Right lobe of liver (tissue), 6 donors: ENCODE measurements at regions not wholly inside any gene's neighbourhood (a gene's known extent, or its start where the extent isn't known, plus 50 kb on each side); places are given as distances from the start of the nearest gene placed in this dataset.

Experiments used
- ATAC-seq, 4 donors: fragments of 200-7000 bp; cut with Tn5 transposase; one replicate each; pipeline ENCODE4 v1.9.1; 2020; ENCODE audit warnings: mild to moderate bottlenecking in 4 of 4, moderate library complexity in 4 of 4
- DNase-seq, 3 donors: peaks; one replicate each; pipeline ENCODE4 v3.0.0-alpha.2; 2020
- H3K27ac ChIP-seq, 3 donors: fragments of 200-600 bp; one replicate each; pipeline ENCODE4 v1.8.0; 2022
- H3K27me3 ChIP-seq, 2 donors: fragments of 200-600 bp; one replicate each; pipeline ENCODE4 v1.8.0; 2022
- H3K36me3 ChIP-seq, 4 donors: fragments of 200-600 bp; sonication (generic) in 1 of 4; one replicate each; pipeline versions ENCODE4 v1.5.1 to v1.8.0; 2017 to 2022; ENCODE audit warnings: control low read depth in 1 of 4
- H3K4me1 ChIP-seq, 4 donors: fragments of 200-600 bp; sonication (generic) in 1 of 4; one replicate each; pipeline versions ENCODE4 v1.5.1 to v1.8.0; 2017 to 2022; ENCODE audit warnings: control low read depth in 1 of 4
- H3K4me3 ChIP-seq, 3 donors: fragments of 200-600 bp; one replicate each; pipeline ENCODE4 v1.8.0; 2022
- H3K9me3 ChIP-seq, 4 donors: fragments of 200-600 bp; sonication (generic) in 1 of 4; one replicate each; pipeline versions ENCODE4 v1.5.1 to v1.8.0; 2017 to 2022; ENCODE audit warnings: control low read depth in 1 of 4
- POLR2A ChIP-seq: fragments of 450-650 bp; IDR thresholded peaks from one replicate; pipeline ENCODE4 v1.6.1; 2017; ENCODE audit warnings: antibody characterized with exemption, mild to moderate bottlenecking
- WGBS: methylation state at CpG from one replicate; pipeline ENCODE4 v1.1.6; 2018; ENCODE audit warnings: low coverage, low lambda C conversion rate; ENCODE audit not compliant: insufficient coverage; ENCODE audit errors: missing lambda C conversion rate; 5-methylcytosine and 5-hydroxymethylcytosine counted together
- intact Hi-C, 2 donors: fragments of 100-400 bp; cut with DNase I; formaldehyde crosslinking; loops; one replicate each; pipeline versions ENCODE4 v1.11.2 to v1.14.1; 2022
- TF ChIP-seq, protein P1 (sequence below), 4 donors: fragments of 200-600 bp in 3 of 4; fragments of 450-650 bp in 1 of 4; IDR thresholded peaks; one replicate each; pipeline versions ENCODE4 v1.5.1 to v1.8.0; 2016 to 2022; ENCODE audit warnings: antibody characterized with exemption in 4 of 4, mild to moderate bottlenecking in 2 of 4
- donor health status: DM: no; HTN: yes; CAD: no.
- donor health status: DM: no; HTN: no; CAD: no.
- donor health status: DM: no; HTN: no; CAD: no.
- donor health status: DM: no; HTN: yes; CAD: no.
- donor health status: DM: no; HTN: yes; CAD: no.

DNA sequence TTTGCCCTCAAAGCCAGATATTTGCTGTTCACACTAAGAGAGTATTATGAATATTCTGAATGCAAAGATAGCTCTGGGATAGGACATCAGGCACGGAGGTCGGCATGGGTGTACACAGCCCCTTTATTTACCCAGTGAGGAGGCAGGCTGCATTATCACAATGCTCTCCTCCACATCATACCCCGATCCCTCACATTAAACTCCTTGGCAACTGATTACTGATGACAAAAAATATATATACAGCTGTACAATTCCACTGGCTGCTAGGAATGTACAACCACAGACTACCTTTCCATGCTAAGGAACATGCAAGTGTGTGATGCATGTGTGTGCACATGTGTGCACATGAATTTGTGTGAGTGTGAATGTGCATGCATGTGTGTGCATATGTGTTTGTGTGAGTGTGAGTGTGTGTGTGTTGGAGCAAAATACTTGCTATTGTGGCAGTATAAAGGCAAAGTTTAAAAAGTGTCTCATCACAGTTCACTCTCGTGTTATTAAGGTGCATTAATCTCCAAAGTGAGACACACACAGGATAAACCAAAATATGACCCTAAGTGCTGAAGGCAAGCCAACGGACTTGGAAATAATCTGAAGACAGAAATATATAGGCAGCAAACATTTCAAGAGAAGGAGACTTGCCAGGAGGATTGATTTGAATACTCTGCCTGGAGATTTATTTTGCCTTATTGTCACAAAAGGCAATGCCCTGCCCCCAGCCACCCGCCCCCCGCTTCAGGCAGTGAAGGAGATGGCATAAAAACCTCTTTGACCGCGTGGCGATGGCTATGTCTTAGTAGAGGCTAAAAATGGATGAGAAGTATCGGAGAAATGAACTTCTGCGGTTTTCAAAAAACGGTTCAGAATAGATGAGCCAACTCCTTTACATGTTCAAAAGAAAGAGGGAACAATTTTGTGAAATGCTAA, 274.8 kb downstream of the TSHZ3 start:
- 40% methylated on average over 13 of the region's 13 CpGs for WGBS
- TF ChIP-seq POLR2A = no peak
- TF ChIP-seq, protein P1, sequence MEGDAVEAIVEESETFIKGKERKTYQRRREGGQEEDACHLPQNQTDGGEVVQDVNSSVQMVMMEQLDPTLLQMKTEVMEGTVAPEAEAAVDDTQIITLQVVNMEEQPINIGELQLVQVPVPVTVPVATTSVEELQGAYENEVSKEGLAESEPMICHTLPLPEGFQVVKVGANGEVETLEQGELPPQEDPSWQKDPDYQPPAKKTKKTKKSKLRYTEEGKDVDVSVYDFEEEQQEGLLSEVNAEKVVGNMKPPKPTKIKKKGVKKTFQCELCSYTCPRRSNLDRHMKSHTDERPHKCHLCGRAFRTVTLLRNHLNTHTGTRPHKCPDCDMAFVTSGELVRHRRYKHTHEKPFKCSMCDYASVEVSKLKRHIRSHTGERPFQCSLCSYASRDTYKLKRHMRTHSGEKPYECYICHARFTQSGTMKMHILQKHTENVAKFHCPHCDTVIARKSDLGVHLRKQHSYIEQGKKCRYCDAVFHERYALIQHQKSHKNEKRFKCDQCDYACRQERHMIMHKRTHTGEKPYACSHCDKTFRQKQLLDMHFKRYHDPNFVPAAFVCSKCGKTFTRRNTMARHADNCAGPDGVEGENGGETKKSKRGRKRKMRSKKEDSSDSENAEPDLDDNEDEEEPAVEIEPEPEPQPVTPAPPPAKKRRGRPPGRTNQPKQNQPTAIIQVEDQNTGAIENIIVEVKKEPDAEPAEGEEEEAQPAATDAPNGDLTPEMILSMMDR (IDR thresholded peaks at IDR 0.05) = no peak

DNA sequence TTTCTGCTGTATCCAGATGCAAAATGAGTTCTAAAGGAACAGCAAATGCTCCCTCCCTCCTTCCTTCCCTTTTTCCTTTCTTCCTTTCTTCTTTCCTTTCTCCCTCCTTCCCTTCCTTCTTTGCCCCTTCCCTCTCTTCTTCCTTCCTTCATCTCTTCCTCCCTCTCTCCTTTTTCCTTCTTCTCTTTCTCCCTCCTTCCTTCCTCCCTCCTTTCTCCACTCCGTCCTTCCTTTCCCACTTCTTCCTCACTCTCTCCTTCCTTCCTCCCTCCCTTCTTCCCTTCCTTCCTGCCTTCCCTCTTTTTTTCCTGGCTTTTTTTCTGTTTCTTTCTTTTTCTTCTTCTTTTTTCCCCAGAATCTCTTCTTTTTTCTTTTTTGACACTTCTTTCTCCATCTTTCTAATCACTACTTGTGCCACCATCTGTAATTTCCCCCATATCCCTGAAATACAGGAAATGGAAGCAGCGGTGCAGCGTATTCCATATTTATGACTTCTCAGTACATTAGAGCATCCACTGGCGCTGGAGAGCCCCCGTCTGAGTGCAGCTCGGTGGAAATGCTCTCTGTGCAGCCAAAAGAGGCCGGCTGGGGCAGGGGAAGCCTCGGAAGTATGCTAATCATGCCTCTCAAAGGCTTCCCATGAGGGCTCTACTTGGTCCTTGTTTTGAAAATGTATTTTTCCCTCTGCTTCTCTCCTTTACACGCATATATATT, 275.6 kb downstream of the TSHZ3 start:
- Histone ChIP-seq H3K4me1 (no peaks in the 10 kb centered on the region), H3K27ac (no peak overlapping the region), H3K9me3 (no peaks in the 10 kb centered on the region), H3K36me3 (no peaks in the 10 kb centered on the region), H3K4me3 (no peak overlapping the region), H3K27me3 (peaks cover 0 to 4% of the 10 kb centered on the region in 2 donors)
- ATAC-seq (no peak), DNase-seq (no peak)
- intact Hi-C loops = no loop called here
- WGBS = 15% methylated on average over 9 of the region's 9 CpGs
- no peak for TF ChIP-seq POLR2A
- TF ChIP-seq, protein P1 (IDR thresholded peaks at IDR 0.05) = no peak

More for the DNA sequence above, 274.8 kb downstream of the TSHZ3 start:
- H3K4me3 ChIP-seq = no peak overlapping the region
- ATAC-seq (no peak), DNase-seq (no peak)
- H3K27me3 ChIP-seq = peaks cover 0 to 4% of the 10 kb centered on the region in 2 donors
- intact Hi-C loops = no loop called here
- H3K27ac ChIP-seq = no peak overlapping the region
- no peaks in the 10 kb centered on the region for H3K36me3 ChIP-seq
- no peaks in the 10 kb centered on the region for H3K9me3 ChIP-seq
- no peaks in the 10 kb centered on the region for H3K4me1 ChIP-seq

DNA sequence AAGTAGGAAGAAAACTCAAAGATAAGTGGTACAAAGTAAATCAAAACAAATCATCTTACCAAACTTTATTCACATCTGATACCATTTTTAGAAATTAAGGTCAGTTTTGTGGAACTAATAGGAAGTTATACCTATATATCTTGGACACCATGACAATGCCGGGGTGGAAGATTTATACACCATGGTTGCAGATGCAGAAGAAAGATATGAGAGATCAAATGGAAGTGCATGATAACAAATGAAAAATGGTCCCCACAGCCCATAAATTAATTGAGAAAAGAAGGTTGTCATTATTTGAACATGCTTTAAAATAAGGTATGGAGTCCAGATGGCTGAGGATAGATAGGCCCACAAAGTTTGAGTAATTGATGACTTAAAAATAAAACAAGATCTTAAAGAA, 276.8 kb downstream of the TSHZ3 start:
- ATAC-seq (no peak), DNase-seq (no peak)
- no peaks in the 10 kb centered on the region for H3K4me1 ChIP-seq
- H3K4me3 ChIP-seq = no peak overlapping the region
- H3K27ac ChIP-seq = no peak overlapping the region
- H3K36me3 ChIP-seq = no peaks in the 10 kb centered on the region
- H3K9me3 ChIP-seq = no peaks in the 10 kb centered on the region
- 59% methylated on average over 1 of the region's 1 CpG for WGBS
- TF ChIP-seq, protein P1 (IDR thresholded peaks at IDR 0.05) = no peak
- TF ChIP-seq POLR2A = no peak
- intact Hi-C loops = no loop called here
- H3K27me3 ChIP-seq = peaks cover 0 to 4% of the 10 kb centered on the region in 2 donors

DNA sequence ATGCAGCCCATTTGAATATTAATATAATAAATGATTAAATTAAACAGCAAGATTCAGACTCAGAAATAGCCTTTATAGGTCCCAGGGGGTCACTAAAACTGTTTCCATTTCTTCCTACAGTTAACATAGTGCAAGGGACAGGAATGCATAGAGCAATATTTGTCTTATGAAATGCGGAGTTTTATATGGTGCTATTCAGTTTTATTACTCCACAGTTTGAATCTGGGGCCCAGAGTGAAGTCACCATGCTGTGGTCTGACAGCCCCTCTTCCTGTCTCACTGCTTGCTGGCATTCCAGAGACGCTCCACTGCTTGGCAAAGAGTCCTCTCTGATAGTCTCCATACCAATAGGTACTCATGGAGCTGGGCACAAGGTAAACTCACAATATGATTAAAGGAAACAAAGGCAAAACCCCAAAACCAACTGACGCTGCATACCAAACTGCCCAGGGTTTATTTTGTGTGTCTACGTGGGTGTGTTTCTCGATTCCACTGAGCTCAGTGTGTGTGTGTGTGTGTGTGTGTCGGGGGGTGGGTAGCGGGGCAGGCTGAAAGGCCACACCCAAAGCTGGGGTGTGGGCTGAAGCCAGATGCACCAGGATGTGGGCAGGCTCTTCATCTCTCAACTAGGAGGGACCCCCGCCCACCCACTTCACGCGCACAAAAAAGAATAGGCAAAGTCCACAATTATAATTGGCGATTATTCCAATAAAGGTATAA, 277.9 kb downstream of the TSHZ3 start:
- no peak for ATAC-seq

More for the DNA sequence above, 277.9 kb downstream of the TSHZ3 start:
- Histone ChIP-seq H3K27ac (no peak overlapping the region), H3K4me3 (no peak overlapping the region), H3K4me1 (no peaks in the 10 kb centered on the region), H3K27me3 (peaks cover 0 to 4% of the 10 kb centered on the region in 2 donors), H3K36me3 (no peaks in the 10 kb centered on the region), H3K9me3 (no peaks in the 10 kb centered on the region)
- WGBS = 55% methylated on average over 6 of the region's 11 CpGs
- TF ChIP-seq POLR2A = no peak
- TF ChIP-seq, protein P1 (IDR thresholded peaks at IDR 0.05) = no peak
- no peak for DNase-seq
- intact Hi-C loops = no loop called here
